ENCODE measurements at regions not wholly inside any gene's neighbourhood (a gene's known extent, or its start where the extent isn't known, plus 50 kb on each side); places are given as distances from the start of the nearest gene placed in this dataset.

DNA sequence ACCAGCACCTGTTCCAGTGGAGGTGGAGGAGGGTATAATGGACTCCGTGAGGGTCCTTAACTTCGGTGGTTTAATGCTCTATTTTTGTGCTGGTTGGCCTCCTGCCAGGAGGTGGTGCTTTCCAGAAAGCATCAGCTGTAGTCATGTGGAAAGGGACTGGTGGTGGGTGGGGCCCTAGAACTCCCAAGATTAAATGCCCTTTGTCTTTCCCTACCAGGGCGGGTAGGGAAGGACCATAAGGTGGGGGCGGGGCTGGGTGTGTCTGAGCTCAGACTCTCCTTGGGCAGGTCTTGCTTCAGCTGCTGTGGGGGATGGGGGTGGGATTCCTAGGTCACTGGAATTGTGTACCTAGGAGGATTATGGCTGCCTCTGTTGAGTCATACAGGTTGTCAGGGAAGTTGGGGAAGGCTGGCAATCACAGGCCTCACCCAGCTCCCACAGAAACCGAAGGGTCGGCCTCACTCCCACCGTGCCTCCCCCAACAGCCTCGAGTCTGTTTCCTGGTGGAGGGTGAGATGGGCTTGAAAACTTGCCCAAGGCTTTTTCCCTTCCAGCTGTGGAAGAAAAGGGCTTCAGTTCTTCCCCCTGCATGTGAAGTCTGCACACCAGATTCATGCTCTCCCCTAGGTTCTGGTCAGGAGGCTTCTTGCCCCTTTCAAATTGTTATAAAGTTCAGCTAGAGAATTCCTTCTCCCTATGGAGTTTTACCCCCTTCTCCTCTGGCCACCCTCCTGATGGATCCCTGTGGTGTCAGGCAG lies 60.3 kb upstream of the CLDN10 start:
- Mint-ChIP-seq H3K27ac (no peak overlapping the region), H3K4me3 (no peak overlapping the region), H3K27me3 (peaks cover 49% of the 10 kb centered on the region), H3K36me3 (no peaks in the 10 kb centered on the region), H3K4me1 (no peaks in the 10 kb centered on the region), H3K9me3 (peaks cover 9% of the 10 kb centered on the region)
- no peak for ATAC-seq

GRCh38 chr13:95494082-95494681 lies 58.3 kb upstream of the CLDN10 start:
- Mint-ChIP-seq H3K36me3 (no peaks in the 10 kb centered on the region), H3K4me1 (no peaks in the 10 kb centered on the region), H3K27me3 (peaks cover 49% of the 10 kb centered on the region), H3K27ac (no peak overlapping the region), H3K9me3 (peaks cover 9% of the 10 kb centered on the region), H3K4me3 (no peak overlapping the region)
- no peak for ATAC-seq

GRCh38 chr13:95496485-95496884 lies 56.0 kb upstream of the CLDN10 start:
- H3K27me3 Mint-ChIP-seq: peaks cover 30% of the 10 kb centered on the region
- H3K4me3 Mint-ChIP-seq: no peak overlapping the region
- H3K36me3 Mint-ChIP-seq: no peaks in the 10 kb centered on the region
- H3K27ac Mint-ChIP-seq: no peak overlapping the region
- H3K9me3 Mint-ChIP-seq: peaks cover 16% of the 10 kb centered on the region
- ATAC-seq: no peak
- H3K4me1 Mint-ChIP-seq: no peaks in the 10 kb centered on the region

GRCh38 chr13:95497381-95497807 lies 55.1 kb upstream of the CLDN10 start:
- H3K4me1 Mint-ChIP-seq: no peaks in the 10 kb centered on the region
- H3K4me3 Mint-ChIP-seq: no peak overlapping the region
- peaks cover 22% of the 10 kb centered on the region for H3K9me3 Mint-ChIP-seq
- no peak for ATAC-seq
- no peak overlapping the region for H3K27ac Mint-ChIP-seq
- H3K27me3 Mint-ChIP-seq: peaks cover 21% of the 10 kb centered on the region
- no peaks in the 10 kb centered on the region for H3K36me3 Mint-ChIP-seq

DNA sequence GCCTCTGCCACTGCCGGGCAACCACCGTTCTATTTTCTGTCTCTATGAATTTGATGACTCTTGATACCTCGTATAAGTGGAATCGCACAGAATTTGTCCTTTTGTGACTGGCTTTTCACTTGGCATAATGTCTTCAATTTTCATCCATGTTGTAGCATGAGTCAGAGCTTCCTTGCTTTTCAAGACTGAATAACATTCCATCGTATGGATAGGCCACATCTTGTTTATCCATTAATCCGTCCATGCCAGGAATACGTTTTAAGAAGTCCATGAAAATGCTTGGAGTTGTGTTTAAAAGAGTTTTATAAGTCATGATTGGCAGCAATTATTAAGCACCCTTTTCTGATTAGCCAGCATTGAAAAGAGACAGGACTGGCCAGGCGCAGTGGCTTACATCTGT lies 53.6 kb upstream of the CLDN10 start:
- Mint-ChIP-seq H3K27me3 (peaks cover 9% of the 10 kb centered on the region), H3K36me3 (no peaks in the 10 kb centered on the region), H3K4me3 (no peak overlapping the region), H3K9me3 (peaks cover 22% of the 10 kb centered on the region), H3K4me1 (no peaks in the 10 kb centered on the region), H3K27ac (no peak overlapping the region)
- no peak for ATAC-seq

DNA sequence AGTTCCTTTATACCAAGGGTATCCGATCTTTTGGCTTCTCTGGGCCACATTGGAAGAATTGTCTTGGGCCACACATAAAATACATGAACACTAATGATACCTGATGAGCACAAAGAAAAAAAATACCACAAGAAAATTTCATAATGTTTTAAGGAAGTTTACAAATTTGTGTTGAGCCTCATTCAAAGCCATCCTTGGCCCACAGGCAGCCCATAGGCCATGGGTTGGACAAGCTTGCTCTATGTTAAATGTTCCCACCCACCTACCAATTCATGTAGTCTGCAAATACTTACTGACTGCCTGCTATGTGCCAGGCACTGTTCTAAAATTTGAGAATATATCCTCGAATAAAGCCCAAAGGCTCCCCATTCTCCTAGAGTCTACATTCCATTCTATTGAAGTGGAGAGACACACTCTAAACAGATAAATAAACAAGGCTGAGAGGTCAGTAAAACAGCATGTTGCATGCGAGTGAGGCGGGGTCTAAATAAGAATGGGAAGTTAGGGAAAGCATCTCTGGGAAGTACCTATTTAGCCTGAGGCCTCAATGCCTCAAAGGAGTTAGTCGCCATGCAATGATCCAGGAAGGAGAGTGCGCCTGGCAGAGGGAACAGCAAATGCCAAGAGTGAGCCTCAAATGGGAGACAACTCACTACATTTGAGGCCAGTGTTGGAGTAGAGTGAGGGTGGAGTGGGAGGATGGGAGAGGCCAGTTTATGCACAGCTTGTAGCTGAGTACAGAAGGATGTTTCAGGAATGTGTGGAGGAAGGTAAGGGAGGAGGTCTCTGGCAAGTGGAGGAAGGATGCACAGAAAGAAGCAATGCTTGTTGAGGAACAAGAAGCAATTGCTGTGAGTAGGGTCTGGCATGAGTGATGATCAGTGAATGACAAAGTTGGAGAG lies 52.5 kb upstream of the CLDN10 start:
- Mint-ChIP-seq H3K27me3 (no peaks in the 10 kb centered on the region), H3K4me1 (no peaks in the 10 kb centered on the region)
- ATAC-seq: no peak

DNA sequence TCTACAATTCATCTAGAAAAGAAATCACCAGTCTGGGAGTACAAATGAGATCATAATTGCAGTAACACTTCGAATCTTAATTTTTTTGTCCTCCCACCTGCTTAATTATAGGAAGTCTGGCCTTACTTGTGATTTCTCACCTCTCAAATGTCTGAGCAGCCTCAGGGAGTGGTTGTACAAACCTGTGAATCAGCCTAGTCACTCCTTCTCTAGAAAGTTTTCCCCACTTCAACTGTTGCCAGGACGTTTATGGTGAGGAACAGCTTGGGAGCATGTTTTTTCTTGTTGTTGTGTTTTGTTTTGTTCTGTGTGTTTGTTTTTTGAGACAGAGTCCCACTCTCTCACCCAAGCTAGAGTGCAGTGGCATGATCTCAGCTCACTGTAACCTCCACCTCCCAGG lies 50.3 kb upstream of the CLDN10 start:
- ATAC-seq: no peak
- no peaks in the 10 kb centered on the region for H3K4me1 Mint-ChIP-seq
- no peak overlapping the region for H3K27ac Mint-ChIP-seq
- no peaks in the 10 kb centered on the region for H3K36me3 Mint-ChIP-seq
- peaks cover 13% of the 10 kb centered on the region for H3K9me3 Mint-ChIP-seq
- no peak overlapping the region for H3K4me3 Mint-ChIP-seq
- H3K27me3 Mint-ChIP-seq: no peaks in the 10 kb centered on the region

More for the DNA sequence above, 52.5 kb upstream of the CLDN10 start:
- H3K36me3 Mint-ChIP-seq: no peaks in the 10 kb centered on the region
- peaks cover 22% of the 10 kb centered on the region for H3K9me3 Mint-ChIP-seq
- H3K4me3 Mint-ChIP-seq: no peak overlapping the region
- H3K27ac Mint-ChIP-seq: no peak overlapping the region
